ENCODE measurements at regions not wholly inside any gene's neighbourhood (a gene's known extent, or its start where the extent isn't known, plus 50 kb on each side); places are given as distances from the start of the nearest gene placed in this dataset.

GRCh38 chr4:56118055-56118454, 169.3 kb downstream of the CEP135 start:
- no peak overlapping the region for H3K4me3 ChIP-seq (replicated peaks; ENCODE audit: insufficient read depth, low read length)
- H3K27ac ChIP-seq (replicated peaks) = no peak overlapping the region
- no peak for DNase-seq (ENCODE audit: low read depth in 1 of 2, low spot score in 1 of 2)
- H3K27me3 ChIP-seq (ENCODE audit: insufficient read depth, poor library complexity, severe bottlenecking) = no peaks in the 10 kb centered on the region
- no peak for TF ChIP-seq CTCF (IDR thresholded peaks at IDR 0.05; ENCODE audit: insufficient read depth, low read length)
- TF ChIP-seq REST (IDR thresholded peaks at IDR 0.05; ENCODE audit: insufficient replicate concordance, low read depth) = no peak
- TF ChIP-seq POLR2AphosphoS5 (IDR thresholded peaks at IDR 0.05; ENCODE audit: low read depth) = no peak
- TF ChIP-seq GABPA (IDR thresholded peaks at IDR 0.05; ENCODE audit: low read depth) = no peak
- no peak for TF ChIP-seq SPI1 (IDR thresholded peaks at IDR 0.05; ENCODE audit: borderline replicate concordance, low read depth)

- TF ChIP-seq GABPA (IDR thresholded peaks at IDR 0.05; ENCODE audit: low read depth) (no peak), SPI1 (IDR thresholded peaks at IDR 0.05; ENCODE audit: borderline replicate concordance, low read depth) (no peak), CTCF (IDR thresholded peaks at IDR 0.05; ENCODE audit: insufficient read depth, low read length) (no peak), REST (IDR thresholded peaks at IDR 0.05; ENCODE audit: insufficient replicate concordance, low read depth) (no peak), POLR2AphosphoS5 (IDR thresholded peaks at IDR 0.05; ENCODE audit: low read depth) (no peak)
- DNase-seq (ENCODE audit: low read depth in 1 of 2, low spot score in 1 of 2) = no peak
- Histone ChIP-seq H3K4me3 (replicated peaks; ENCODE audit: insufficient read depth, low read length) (no peak overlapping the region), H3K27me3 (ENCODE audit: insufficient read depth, poor library complexity, severe bottlenecking) (no peaks in the 10 kb centered on the region), H3K27ac (replicated peaks) (no peak overlapping the region)
Measured at GRCh38 chr4:56115898-56116297, 167.2 kb downstream of the CEP135 start.

- TF ChIP-seq POLR2AphosphoS5 (IDR thresholded peaks at IDR 0.05; ENCODE audit: low read depth) = no peak
- no peak for TF ChIP-seq GABPA (IDR thresholded peaks at IDR 0.05; ENCODE audit: low read depth)
- no peak for TF ChIP-seq CTCF (IDR thresholded peaks at IDR 0.05; ENCODE audit: insufficient read depth, low read length)
- no peak for TF ChIP-seq REST (IDR thresholded peaks at IDR 0.05; ENCODE audit: insufficient replicate concordance, low read depth)
- TF ChIP-seq SPI1 (IDR thresholded peaks at IDR 0.05; ENCODE audit: borderline replicate concordance, low read depth) = no peak
- DNase-seq (ENCODE audit: low read depth in 1 of 2, low spot score in 1 of 2) = no peak
- Histone ChIP-seq H3K4me3 (replicated peaks; ENCODE audit: insufficient read depth, low read length) (no peak overlapping the region), H3K27ac (replicated peaks) (no peak overlapping the region), H3K27me3 (ENCODE audit: insufficient read depth, poor library complexity, severe bottlenecking) (no peaks in the 10 kb centered on the region)
Measured at GRCh38 chr4:56112377-56112776, 163.6 kb downstream of the CEP135 start.
